ENCODE measurements at regions not wholly inside any gene's neighbourhood (a gene's known extent, or its start where the extent isn't known, plus 50 kb on each side); places are given as distances from the start of the nearest gene placed in this dataset.

DNA sequence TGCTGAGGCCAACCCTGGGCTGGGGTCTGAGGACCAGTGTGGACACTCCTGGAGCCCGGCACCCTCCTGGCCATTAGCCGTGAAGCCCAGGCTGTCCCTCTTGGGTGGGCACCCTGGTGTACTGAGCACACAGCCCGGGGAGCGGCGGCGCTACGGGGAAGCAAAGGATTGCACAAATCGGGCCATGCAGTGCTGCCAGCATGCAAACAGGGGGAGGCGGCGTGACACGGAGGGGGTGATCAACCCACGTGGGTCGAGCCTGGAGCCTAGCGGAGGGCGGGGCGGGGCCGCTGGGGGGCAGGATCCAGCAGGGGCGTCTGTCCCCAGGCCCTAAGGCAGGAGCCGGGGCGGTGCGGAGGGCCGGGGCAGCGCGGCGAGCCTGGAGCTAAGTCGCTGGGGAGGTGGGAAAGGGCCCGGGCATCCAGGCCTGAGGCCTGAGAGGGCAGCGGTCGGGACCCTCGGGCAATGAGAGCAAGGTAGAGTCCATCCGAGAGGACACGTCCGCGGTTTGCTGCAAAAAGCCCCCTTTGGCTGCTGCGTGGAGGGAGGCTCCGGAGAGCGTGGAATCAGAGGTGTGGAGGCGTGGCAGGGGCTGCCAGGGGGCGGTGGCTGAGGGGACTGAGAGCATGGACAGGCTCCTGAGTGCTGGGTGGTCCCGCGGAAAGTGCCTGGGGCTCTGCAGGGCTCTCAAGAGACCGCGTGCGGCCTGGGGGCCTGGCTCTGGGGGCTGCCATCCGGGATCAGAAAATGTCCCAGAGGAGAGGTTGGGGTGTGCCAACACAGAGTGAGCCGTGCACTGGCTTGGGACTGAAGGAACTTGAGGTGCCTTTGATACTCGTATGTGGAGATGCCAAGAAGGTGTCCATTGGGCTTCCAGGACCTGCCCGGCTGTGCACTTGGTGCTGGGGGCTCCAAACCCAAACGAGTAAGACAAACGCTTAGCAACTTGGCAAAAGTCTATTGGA is 94.2 kb downstream of the BARX1 start:
- TF ChIP-seq, protein P1, sequence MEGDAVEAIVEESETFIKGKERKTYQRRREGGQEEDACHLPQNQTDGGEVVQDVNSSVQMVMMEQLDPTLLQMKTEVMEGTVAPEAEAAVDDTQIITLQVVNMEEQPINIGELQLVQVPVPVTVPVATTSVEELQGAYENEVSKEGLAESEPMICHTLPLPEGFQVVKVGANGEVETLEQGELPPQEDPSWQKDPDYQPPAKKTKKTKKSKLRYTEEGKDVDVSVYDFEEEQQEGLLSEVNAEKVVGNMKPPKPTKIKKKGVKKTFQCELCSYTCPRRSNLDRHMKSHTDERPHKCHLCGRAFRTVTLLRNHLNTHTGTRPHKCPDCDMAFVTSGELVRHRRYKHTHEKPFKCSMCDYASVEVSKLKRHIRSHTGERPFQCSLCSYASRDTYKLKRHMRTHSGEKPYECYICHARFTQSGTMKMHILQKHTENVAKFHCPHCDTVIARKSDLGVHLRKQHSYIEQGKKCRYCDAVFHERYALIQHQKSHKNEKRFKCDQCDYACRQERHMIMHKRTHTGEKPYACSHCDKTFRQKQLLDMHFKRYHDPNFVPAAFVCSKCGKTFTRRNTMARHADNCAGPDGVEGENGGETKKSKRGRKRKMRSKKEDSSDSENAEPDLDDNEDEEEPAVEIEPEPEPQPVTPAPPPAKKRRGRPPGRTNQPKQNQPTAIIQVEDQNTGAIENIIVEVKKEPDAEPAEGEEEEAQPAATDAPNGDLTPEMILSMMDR (IDR thresholded peaks at IDR 0.05; ENCODE audit: low read depth, low read length, poor library complexity, severe bottlenecking): no peak
- no peak for TF ChIP-seq EZH2phosphoT487 (IDR thresholded peaks at IDR 0.05; ENCODE audit: borderline replicate concordance, low read length)

All from DOHH2 (cell line).